Calu3 (cell line): ENCODE measurements at regions not wholly inside any gene's neighbourhood (a gene's known extent, or its start where the extent isn't known, plus 50 kb on each side); places are given as distances from the start of the nearest gene placed in this dataset.
A peak's percentile ranks its signal among the peaks of the same experiment; 100 is the strongest.

ENCODE experiments used
- BruUV-seq: library from RNA; stranded (reverse); fragments of 400-500 nt; replicated peaks from 2 replicates; lab custom pipeline; 2021; lab: Mats Ljungman, UMichigan
- CTCF ChIA-PET: fragments of 300-600 bp; sonication (Branson Sonifier 250); formaldehyde crosslinking; loops from one replicate; lab custom pipeline; 2022; ENCODE audit warnings: antibody characterized with exemption; lab: Charles Lee
- DNase-seq: peaks from one replicate; pipeline ENCODE4 v3.0.0; 2022
- H3K27ac Mint-ChIP-seq: one replicate; pipeline ENCODE4 v1.8.0; 2022; ENCODE audit warnings: mixed read lengths; ENCODE audit not compliant: unreplicated experiment
- H3K27me3 Mint-ChIP-seq: one replicate; pipeline ENCODE4 v1.8.0; 2022; ENCODE audit warnings: mixed read lengths; ENCODE audit not compliant: unreplicated experiment
- H3K36me3 Mint-ChIP-seq: one replicate; pipeline ENCODE4 v1.8.0; 2022; ENCODE audit warnings: mild to moderate bottlenecking, moderate library complexity, mixed read lengths; ENCODE audit not compliant: insufficient read depth, unreplicated experiment
- H3K4me1 Mint-ChIP-seq: one replicate; pipeline ENCODE4 v1.8.0; 2022; ENCODE audit warnings: mild to moderate bottlenecking, low read depth, mixed read lengths; ENCODE audit not compliant: unreplicated experiment
- H3K4me3 Mint-ChIP-seq: one replicate; pipeline ENCODE4 v1.8.0; 2022; ENCODE audit warnings: mild to moderate bottlenecking, low read depth, moderate library complexity, mixed read lengths; ENCODE audit not compliant: unreplicated experiment
- H3K9me3 Mint-ChIP-seq: one replicate; pipeline ENCODE4 v1.8.0; 2022; ENCODE audit warnings: low read depth, mixed read lengths; ENCODE audit not compliant: unreplicated experiment
- intact Hi-C: fragments of 100-400 bp; cut with micrococcal nuclease; formaldehyde crosslinking; loops from one replicate; pipeline ENCODE4 v1.10.0; 2022; ENCODE audit not compliant: unreplicated experiment
- TF ChIP-seq, protein P1 (sequence below): fragments of 200-600 bp; IDR thresholded peaks from one replicate; pipeline ENCODE4 v1.8.0; 2022; ENCODE audit warnings: antibody characterized with exemption; ENCODE audit not compliant: unreplicated experiment

GRCh38 chr4:128566693-128567092 is 242.8 kb upstream of the JADE1 start:
- H3K4me1 Mint-ChIP-seq = peaks cover 39% of the 10 kb centered on the region
- H3K36me3 Mint-ChIP-seq = no peaks in the 10 kb centered on the region
- H3K4me3 Mint-ChIP-seq = no peak overlapping the region
- H3K9me3 Mint-ChIP-seq = no peaks in the 10 kb centered on the region
- TF ChIP-seq, protein P1, sequence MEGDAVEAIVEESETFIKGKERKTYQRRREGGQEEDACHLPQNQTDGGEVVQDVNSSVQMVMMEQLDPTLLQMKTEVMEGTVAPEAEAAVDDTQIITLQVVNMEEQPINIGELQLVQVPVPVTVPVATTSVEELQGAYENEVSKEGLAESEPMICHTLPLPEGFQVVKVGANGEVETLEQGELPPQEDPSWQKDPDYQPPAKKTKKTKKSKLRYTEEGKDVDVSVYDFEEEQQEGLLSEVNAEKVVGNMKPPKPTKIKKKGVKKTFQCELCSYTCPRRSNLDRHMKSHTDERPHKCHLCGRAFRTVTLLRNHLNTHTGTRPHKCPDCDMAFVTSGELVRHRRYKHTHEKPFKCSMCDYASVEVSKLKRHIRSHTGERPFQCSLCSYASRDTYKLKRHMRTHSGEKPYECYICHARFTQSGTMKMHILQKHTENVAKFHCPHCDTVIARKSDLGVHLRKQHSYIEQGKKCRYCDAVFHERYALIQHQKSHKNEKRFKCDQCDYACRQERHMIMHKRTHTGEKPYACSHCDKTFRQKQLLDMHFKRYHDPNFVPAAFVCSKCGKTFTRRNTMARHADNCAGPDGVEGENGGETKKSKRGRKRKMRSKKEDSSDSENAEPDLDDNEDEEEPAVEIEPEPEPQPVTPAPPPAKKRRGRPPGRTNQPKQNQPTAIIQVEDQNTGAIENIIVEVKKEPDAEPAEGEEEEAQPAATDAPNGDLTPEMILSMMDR = no peak
- BruUV-seq = no TSS peak
- no peak for DNase-seq
- CTCF ChIA-PET = no interaction called here
- H3K27ac Mint-ChIP-seq = no peak overlapping the region
- H3K27me3 Mint-ChIP-seq = no peaks in the 10 kb centered on the region
- intact Hi-C loops = no loop called here

- H3K9me3 Mint-ChIP-seq = no peaks in the 10 kb centered on the region
- CTCF ChIA-PET = no interaction called here
- peaks cover 41% of the 10 kb centered on the region for H3K4me1 Mint-ChIP-seq
- intact Hi-C loops = loop anchor here (1.0 kb wide), 1 partner anchor 298 kb away; no protein-coding TSS in a partner anchor
- H3K4me3 Mint-ChIP-seq = no peak overlapping the region
- H3K36me3 Mint-ChIP-seq = no peaks in the 10 kb centered on the region
- H3K27me3 Mint-ChIP-seq = no peaks in the 10 kb centered on the region
- TF ChIP-seq, protein P1 = peak; percentile 49
- peak; percentile 75 for DNase-seq
- no peak overlapping the region for H3K27ac Mint-ChIP-seq
- no TSS peak for BruUV-seq
These were observed 243.8 kb upstream of the JADE1 start for GRCh38 chr4:128565565-128566186.

GRCh38 chr4:128565054-128565453 is 244.4 kb upstream of the JADE1 start:
- TF ChIP-seq, protein P1 = no peak
- Mint-ChIP-seq H3K27ac (no peak overlapping the region), H3K27me3 (no peaks in the 10 kb centered on the region), H3K4me1 (peaks cover 35% of the 10 kb centered on the region), H3K9me3 (no peaks in the 10 kb centered on the region), H3K36me3 (no peaks in the 10 kb centered on the region), H3K4me3 (no peak overlapping the region)
- CTCF ChIA-PET = interaction anchor here (0.9 kb wide), 1 partner anchor 111 kb away, joined by 3 read pairs; no protein-coding TSS in a partner anchor
- intact Hi-C loops = loop anchor here (1.0 kb wide), 1 partner anchor 298 kb away; no protein-coding TSS in a partner anchor
- no peak for DNase-seq
- no TSS peak for BruUV-seq

GRCh38 chr4:128564081-128564630 is 245.3 kb upstream of the JADE1 start:
- Mint-ChIP-seq H3K27me3 (no peaks in the 10 kb centered on the region), H3K27ac (no peak overlapping the region), H3K36me3 (no peaks in the 10 kb centered on the region), H3K4me1 (peaks cover 26% of the 10 kb centered on the region), H3K9me3 (no peaks in the 10 kb centered on the region), H3K4me3 (no peak overlapping the region)
- intact Hi-C loops = loop anchor here (5.0 kb wide), 1 partner anchor 372 kb away; no protein-coding TSS in a partner anchor
- TF ChIP-seq, protein P1 = no peak
- CTCF ChIA-PET = no interaction called here
- no peak for DNase-seq
- no TSS peak for BruUV-seq
